H9 (cell line): ENCODE measurements at regions not wholly inside any gene's neighbourhood (a gene's known extent, or its start where the extent isn't known, plus 50 kb on each side); places are given as distances from the start of the nearest gene placed in this dataset.

ENCODE experiments used
- DNase-seq: peaks from one replicate; pipeline ENCODE4 v3.0.0-alpha.2; 2017
- H2AFZ ChIP-seq: one replicate; pipeline ENCODE4 v1.6.1; 2013; ENCODE audit warnings: mild to moderate bottlenecking, low read length, control low read depth, moderate library complexity
- H2AK5ac ChIP-seq: 2 replicates; pipeline ENCODE4 v1.6.1; 2013; ENCODE audit warnings: low read length, control low read depth, mixed read lengths; ENCODE audit not compliant: insufficient read length
- H2BK120ac ChIP-seq: one replicate; pipeline ENCODE4 v1.6.1; 2013; ENCODE audit warnings: low read depth, mild to moderate bottlenecking, low read length, control low read depth, inconsistent platforms; ENCODE audit not compliant: poor library complexity, severe bottlenecking
- H2BK12ac ChIP-seq: 2 replicates; pipeline ENCODE4 v1.6.1; 2013; ENCODE audit warnings: low read length, control low read depth, mixed read lengths, low read depth; ENCODE audit not compliant: insufficient read length
- H2BK15ac ChIP-seq: 2 replicates; pipeline ENCODE4 v1.6.1; 2013; ENCODE audit warnings: low read depth, low read length, control low read depth
- H2BK20ac ChIP-seq: one replicate; pipeline ENCODE4 v1.6.1; 2013; ENCODE audit warnings: low read depth, mild to moderate bottlenecking, low read length, control low read depth, inconsistent platforms; ENCODE audit not compliant: poor library complexity, severe bottlenecking
- H2BK5ac ChIP-seq: 2 replicates; pipeline ENCODE4 v1.6.1; 2013; ENCODE audit warnings: low read length, control low read depth, mixed read lengths; ENCODE audit not compliant: insufficient read length
- H3K14ac ChIP-seq: 2 replicates; pipeline ENCODE4 v1.6.1; 2013; ENCODE audit warnings: low read length, control low read depth; ENCODE audit not compliant: insufficient read depth
- H3K18ac ChIP-seq: 2 replicates; pipeline ENCODE4 v1.6.1; 2013; ENCODE audit warnings: low read depth, mild to moderate bottlenecking, mixed read lengths, low read length, control low read depth; ENCODE audit not compliant: insufficient read length
- H3K23ac ChIP-seq: 2 replicates; pipeline ENCODE4 v1.6.1; 2013; ENCODE audit warnings: low read length, control low read depth, mixed read lengths, low read depth; ENCODE audit not compliant: insufficient read length
- H3K23me2 ChIP-seq: 2 replicates; pipeline ENCODE4 v1.6.1; 2013; ENCODE audit warnings: low read depth, mild to moderate bottlenecking, mixed read lengths, low read length, control low read depth; ENCODE audit not compliant: insufficient read length, poor library complexity, severe bottlenecking
- H3K27ac ChIP-seq: 2 replicates; pipeline ENCODE4 v1.5.1; 2013; ENCODE audit warnings: low read length, control low read depth, mixed read lengths, low read depth; ENCODE audit not compliant: insufficient read length
- H3K27me3 ChIP-seq: 2 replicates; pipeline ENCODE4 v1.6.1; 2013; ENCODE audit warnings: low read length, control low read depth, inconsistent platforms; ENCODE audit not compliant: insufficient read depth
- H3K4ac ChIP-seq: 2 replicates; pipeline ENCODE4 v1.6.1; 2013; ENCODE audit warnings: low read depth, mild to moderate bottlenecking, control low read depth, inconsistent platforms, low read length, moderate library complexity
- H3K4me1 ChIP-seq: 2 replicates; pipeline ENCODE4 v1.6.1; 2013; ENCODE audit warnings: low read length, control low read depth, inconsistent platforms; ENCODE audit not compliant: insufficient read depth
- H3K4me2 ChIP-seq: 2 replicates; pipeline ENCODE4 v1.6.1; 2013; ENCODE audit warnings: low read length, control low read depth, mixed read lengths; ENCODE audit not compliant: insufficient read length, insufficient read depth
- H3K56ac ChIP-seq: 2 replicates; pipeline ENCODE4 v1.6.1; 2013; ENCODE audit warnings: low read depth, mild to moderate bottlenecking, mixed read lengths, low read length, control low read depth; ENCODE audit not compliant: insufficient read length
- H3K79me1 ChIP-seq: 2 replicates; pipeline ENCODE4 v1.6.1; 2013; ENCODE audit warnings: low read depth, mild to moderate bottlenecking, moderate library complexity, low read length, control low read depth, inconsistent platforms; ENCODE audit not compliant: insufficient read depth, poor library complexity, severe bottlenecking
- H3K79me2 ChIP-seq: 2 replicates; pipeline ENCODE4 v1.6.1; 2013; ENCODE audit warnings: low read length, control low read depth, inconsistent platforms; ENCODE audit not compliant: insufficient read depth
- H3K9ac ChIP-seq: 2 replicates; pipeline ENCODE4 v1.6.1; 2013; ENCODE audit warnings: low read length, control low read depth, mixed read lengths; ENCODE audit not compliant: insufficient read length; ENCODE audit errors: extremely low read depth
- H3K9me3 ChIP-seq: one replicate; pipeline ENCODE4 v1.6.1; 2013; ENCODE audit warnings: low read depth, low read length, inconsistent platforms; ENCODE audit not compliant: control insufficient read depth
- H3T11ph ChIP-seq: one replicate; pipeline ENCODE4 v1.6.1; 2013; ENCODE audit warnings: mild to moderate bottlenecking, low read length, control low read depth, inconsistent platforms
- H4K20me1 ChIP-seq: one replicate; pipeline ENCODE4 v1.6.1; 2013; ENCODE audit not compliant: control insufficient read depth, insufficient read length, insufficient read depth
- H4K5ac ChIP-seq: 2 replicates; pipeline ENCODE4 v1.6.1; 2013; ENCODE audit warnings: low read depth, mild to moderate bottlenecking, mixed read lengths, low read length, control low read depth; ENCODE audit not compliant: insufficient read length
- H4K8ac ChIP-seq: replicated peaks from 2 replicates; pipeline ENCODE4 v1.6.1; 2013; ENCODE audit warnings: low read length, control low read depth, mixed read lengths, low read depth; ENCODE audit not compliant: insufficient read length
- H4K91ac ChIP-seq: 2 replicates; pipeline ENCODE4 v1.6.1; 2013; ENCODE audit warnings: low read depth, mild to moderate bottlenecking, moderate library complexity, mixed read lengths, low read length, control low read depth; ENCODE audit not compliant: insufficient read length
- H3K27ac Mint-ChIP-seq, 3 experiments: 2 replicates in 2 of 3; 3 replicates in 1 of 3; pipeline ENCODE4 v1.8.0; 2020 to 2021; ENCODE audit warnings: mixed read lengths in 3 of 3, mild to moderate bottlenecking in 1 of 3, moderate library complexity in 1 of 3
- H3K27me3 Mint-ChIP-seq: 2 replicates; pipeline ENCODE4 v1.8.0; 2021; ENCODE audit warnings: low read depth, mild to moderate bottlenecking, moderate library complexity, mixed read lengths
- H3K36me3 Mint-ChIP-seq, 3 experiments: 2 replicates in 2 of 3; 3 replicates in 1 of 3; pipeline ENCODE4 v1.8.0; 2020 to 2021; ENCODE audit warnings: low read depth in 3 of 3, mixed read lengths in 3 of 3; ENCODE audit not compliant: insufficient read depth in 1 of 3
- H3K4me1 Mint-ChIP-seq, 2 experiments: 2 replicates each; pipeline ENCODE4 v1.8.0; 2020; ENCODE audit warnings: mixed read lengths in 2 of 2
- H3K4me3 Mint-ChIP-seq, 2 experiments: 2 replicates in 1 of 2; 3 replicates in 1 of 2; pipeline ENCODE4 v1.8.0; 2020 to 2021; ENCODE audit warnings: mild to moderate bottlenecking in 2 of 2, mixed read lengths in 2 of 2, moderate library complexity in 1 of 2
- H3K9me3 Mint-ChIP-seq, 2 experiments: 2 replicates in 1 of 2; 3 replicates in 1 of 2; pipeline ENCODE4 v1.8.0; 2020; ENCODE audit warnings: mild to moderate bottlenecking in 2 of 2, mixed read lengths in 2 of 2, moderate library complexity in 1 of 2
- CTCF ChIP-seq: fragments of 200-600 bp; sonication (generic); conservative IDR thresholded peaks from 3 replicates; pipeline ENCODE4 v1.8.0; 2021; ENCODE audit warnings: antibody characterized with exemption, mild to moderate bottlenecking
- WGBS: extraction: QIAGEN DNeasy Blood & Tissue Kit; methylation state at CpG from one replicate; pipeline ENCODE4 v1.1.7; 2013; ENCODE audit warnings: missing lambda C conversion rate, low lambda C conversion rate, mixed read lengths; ENCODE audit not compliant: insufficient read length; ENCODE audit errors: extremely low coverage; 5-methylcytosine and 5-hydroxymethylcytosine counted together

DNA sequence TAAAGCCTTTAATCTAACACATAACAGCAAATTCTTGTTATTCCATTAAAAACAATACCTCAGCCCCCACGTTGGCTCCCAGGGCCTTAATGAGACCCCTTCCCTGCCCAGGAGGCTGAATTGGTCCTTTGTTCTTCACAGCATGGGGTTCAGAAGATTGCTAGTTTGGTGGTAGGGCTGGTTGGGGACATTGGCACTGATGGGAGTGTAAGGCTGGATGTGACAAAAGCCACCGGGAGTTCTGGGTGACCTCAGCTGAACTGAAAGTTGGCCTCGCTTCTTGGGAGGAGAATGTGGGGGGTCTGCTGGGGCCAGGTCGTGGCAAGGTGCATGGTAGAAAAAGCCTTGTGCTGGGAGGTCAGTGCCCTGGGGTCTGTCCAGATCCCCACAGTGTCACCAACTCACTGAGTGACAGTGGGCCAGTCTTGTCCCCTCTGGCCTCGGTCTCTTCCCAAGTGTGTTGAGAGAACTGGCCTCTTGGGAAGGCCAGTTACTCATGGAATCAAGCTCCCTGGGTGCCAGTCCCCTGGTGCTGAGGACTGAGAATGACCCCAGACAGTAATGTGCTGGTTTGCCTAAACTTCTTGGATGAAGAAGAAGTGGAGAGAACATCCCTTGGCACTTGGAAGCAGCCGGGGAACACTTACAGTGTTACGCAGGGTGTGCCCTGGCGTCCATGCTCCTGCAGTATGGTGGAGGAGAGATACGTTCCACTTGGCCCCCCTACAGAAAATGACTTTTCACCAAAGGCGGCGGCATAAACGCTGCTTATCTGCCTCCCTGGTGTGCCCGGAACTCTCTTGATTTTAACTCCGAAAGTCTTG is 283.7 kb upstream of the RTL1 start:
- Histone ChIP-seq H4K91ac (no peak overlapping the region), H3K56ac (no peak overlapping the region), H3K27ac (no peak overlapping the region), H2AFZ (no peak overlapping the region), H3K18ac (no peak overlapping the region), H3K9me3 (no peaks in the 10 kb centered on the region), H3K79me2 (no peaks in the 10 kb centered on the region), H3K9ac (no peak overlapping the region), H2BK120ac (no peak overlapping the region), H3K27me3 (no peaks in the 10 kb centered on the region), H2AK5ac (no peak overlapping the region), H4K20me1 (no peaks in the 10 kb centered on the region), H2BK15ac (no peak overlapping the region), H2BK5ac (no peak overlapping the region), H3K4me1 (no peaks in the 10 kb centered on the region), H2BK12ac (no peak overlapping the region), H3K14ac (no peak overlapping the region), H2BK20ac (no peak overlapping the region), H4K5ac (no peak overlapping the region), H3K23ac (no peak overlapping the region), H3K23me2 (no peaks in the 10 kb centered on the region), H4K8ac (no peak overlapping the region), H3T11ph (no peak overlapping the region), H3K4me2 (no peak overlapping the region), H3K79me1 (no peaks in the 10 kb centered on the region), H3K4ac (no peak overlapping the region)
- Mint-ChIP-seq H3K4me3 (no peak overlapping the region), H3K9me3 (no peaks in the 10 kb centered on the region; a peak in 1 of 5 replicates), H3K4me1 (peaks cover 7 to 20% of the 10 kb centered on the region in 2 experiments), H3K36me3 (no peaks in the 10 kb centered on the region; a peak in 1 of 7 replicates), H3K27me3 (peaks cover 12% of the 10 kb centered on the region; the same call in 1 of the 2 replicates), H3K27ac (no peak overlapping the region)
- no peak for DNase-seq
- no CpG with 5 or more reads among the region's 14 CpGs for WGBS
- TF ChIP-seq CTCF: no peak
